Neural progenitor cell (in vitro differentiated cells): ENCODE measurements at regions not wholly inside any gene's neighbourhood (a gene's known extent, or its start where the extent isn't known, plus 50 kb on each side); places are given as distances from the start of the nearest gene placed in this dataset.

Source experiments
- DNase-seq: peaks from one replicate; pipeline ENCODE4 v3.0.0-alpha.2; 2016; ENCODE audit warnings: low spot score
- H2AFZ ChIP-seq: fragments of 200-600 bp; sonication (generic); replicated peaks from 2 replicates; pipeline ENCODE4 v1.6.1; 2016; ENCODE audit warnings: antibody characterized with exemption
- H3F3A ChIP-seq: fragments of 200-600 bp; sonication (generic); 2 replicates; pipeline ENCODE4 v1.6.1; 2016; ENCODE audit warnings: antibody characterized with exemption, low read depth
- H3K27ac ChIP-seq: fragments of 200-600 bp; sonication (generic); 2 replicates; pipeline ENCODE4 v1.5.1; 2016; ENCODE audit warnings: mild to moderate bottlenecking
- H3K27me3 ChIP-seq: fragments of 200-600 bp; sonication (generic); 2 replicates; pipeline ENCODE4 v1.6.1; 2016; ENCODE audit warnings: mild to moderate bottlenecking, moderate library complexity
- H3K36me3 ChIP-seq: fragments of 200-600 bp; sonication (generic); 2 replicates; pipeline ENCODE4 v1.5.1; 2016
- H3K4me1 ChIP-seq: fragments of 200-600 bp; sonication (generic); 2 replicates; pipeline ENCODE4 v1.6.1; 2016; ENCODE audit warnings: mixed run types
- H3K4me2 ChIP-seq: fragments of 200-600 bp; sonication (generic); 2 replicates; pipeline ENCODE4 v1.6.1; 2016
- H3K4me3 ChIP-seq: fragments of 200-600 bp; sonication (generic); 2 replicates; pipeline ENCODE4 v1.5.1; 2016
- H3K79me2 ChIP-seq: fragments of 200-600 bp; sonication (generic); 2 replicates; pipeline ENCODE4 v1.6.1; 2016; ENCODE audit warnings: low read depth
- H3K9ac ChIP-seq: fragments of 200-600 bp; sonication (generic); 2 replicates; pipeline ENCODE4 v1.6.1; 2016
- H3K9me3 ChIP-seq: fragments of 200-600 bp; sonication (generic); 2 replicates; pipeline ENCODE4 v1.5.1; 2016; ENCODE audit warnings: low read depth
- H4K20me1 ChIP-seq: fragments of 200-600 bp; sonication (generic); 2 replicates; pipeline ENCODE4 v1.6.1; 2016; ENCODE audit warnings: low read depth
- H3K27ac Mint-ChIP-seq: 3 replicates; pipeline ENCODE4 v1.8.0; 2021; ENCODE audit warnings: mixed read lengths
- H3K27me3 Mint-ChIP-seq: 2 replicates; pipeline ENCODE4 v1.8.0; 2022; ENCODE audit warnings: low read depth, mild to moderate bottlenecking, inconsistent platforms, moderate library complexity, mixed read lengths; ENCODE audit not compliant: insufficient read depth
- H3K36me3 Mint-ChIP-seq: 3 replicates; pipeline ENCODE4 v1.8.0; 2021; ENCODE audit warnings: mixed read lengths
- H3K4me1 Mint-ChIP-seq: 3 replicates; pipeline ENCODE4 v1.8.0; 2021; ENCODE audit warnings: mixed read lengths
- H3K4me3 Mint-ChIP-seq: 3 replicates; pipeline ENCODE4 v1.8.0; 2021; ENCODE audit warnings: mild to moderate bottlenecking, moderate library complexity, mixed read lengths
- H3K9me3 Mint-ChIP-seq: 3 replicates; pipeline ENCODE4 v1.8.0; 2020; ENCODE audit warnings: mixed read lengths
- EZH2 ChIP-seq: fragments of 200-600 bp; sonication (generic); IDR thresholded peaks from 2 replicates; pipeline ENCODE4 v1.6.1; 2017; ENCODE audit warnings: antibody characterized with exemption, mild to moderate bottlenecking, moderate library complexity
- EZH2phosphoT487 ChIP-seq: fragments of 200-600 bp; sonication (generic); IDR thresholded peaks from 2 replicates; pipeline ENCODE4 v1.6.1; 2017; ENCODE audit warnings: antibody characterized with exemption
- TF ChIP-seq, protein P1 (sequence below): fragments of 200-600 bp; sonication (generic); IDR thresholded peaks from 2 replicates; pipeline ENCODE4 v1.5.1; 2017; ENCODE audit warnings: antibody characterized with exemption, mild to moderate bottlenecking

DNA sequence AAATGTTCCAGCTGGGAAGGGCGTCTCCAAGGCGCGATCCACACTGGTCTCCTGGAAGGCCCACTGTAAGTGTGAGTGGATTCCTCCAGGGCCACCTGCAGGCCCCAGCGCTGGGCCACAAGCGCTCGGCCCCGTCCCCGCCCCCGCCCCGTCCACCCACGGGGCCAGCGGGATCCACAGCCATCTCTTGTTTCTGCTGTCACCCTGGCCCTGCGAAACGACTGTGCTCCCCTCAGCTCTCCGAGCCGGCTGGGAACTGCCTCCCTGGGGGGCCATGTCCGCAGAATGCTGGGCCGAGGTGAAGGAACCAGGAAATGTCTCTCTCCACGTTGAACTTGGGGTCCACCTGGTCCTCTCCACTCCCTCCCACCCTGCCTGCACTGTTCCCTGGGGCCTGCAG, 1955.2 kb downstream of the TP53TG3F start:
- no peak overlapping the region for H3K27ac ChIP-seq

DNA sequence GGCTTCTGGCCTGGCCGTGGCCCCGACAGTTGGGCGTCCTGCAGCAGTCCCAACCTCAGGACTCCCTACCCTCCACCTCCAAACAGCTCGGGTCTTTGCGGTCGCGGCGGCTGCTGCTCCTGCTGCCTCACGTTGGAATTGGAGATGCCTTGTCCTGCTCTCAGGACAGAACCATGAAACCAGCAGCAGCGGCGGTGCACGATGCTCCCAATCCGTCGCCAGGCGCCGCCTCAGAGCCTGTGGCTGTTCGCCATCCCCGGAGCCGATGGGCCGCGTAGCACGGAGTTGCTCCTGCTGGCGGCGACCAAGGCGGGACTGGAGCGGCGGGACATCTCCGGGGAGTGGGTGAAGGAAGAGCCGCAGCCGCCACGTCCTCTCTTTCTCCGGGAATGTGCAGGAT, 1965.9 kb downstream of the TP53TG3F start:
- Histone ChIP-seq H3K4me2 (no peak overlapping the region), H3K9ac (no peak overlapping the region), H3K9me3 (peaks cover 32% of the 10 kb centered on the region), H3F3A (no peaks in the 10 kb centered on the region), H3K4me1 (no peaks in the 10 kb centered on the region), H3K27me3 (no peaks in the 10 kb centered on the region), H3K79me2 (no peaks in the 10 kb centered on the region), H3K36me3 (no peaks in the 10 kb centered on the region), H2AFZ (no peak overlapping the region), H4K20me1 (no peaks in the 10 kb centered on the region), H3K4me3 (no peak overlapping the region), H3K27ac (no peak overlapping the region)
- Mint-ChIP-seq H3K9me3 (peaks cover 23% of the 10 kb centered on the region), H3K4me1 (no peaks in the 10 kb centered on the region), H3K4me3 (no peak overlapping the region), H3K27me3 (peaks cover 3% of the 10 kb centered on the region), H3K27ac (no peak overlapping the region), H3K36me3 (no peaks in the 10 kb centered on the region)
- TF ChIP-seq EZH2phosphoT487: no peak
- no peak for TF ChIP-seq EZH2
- TF ChIP-seq, protein P1, sequence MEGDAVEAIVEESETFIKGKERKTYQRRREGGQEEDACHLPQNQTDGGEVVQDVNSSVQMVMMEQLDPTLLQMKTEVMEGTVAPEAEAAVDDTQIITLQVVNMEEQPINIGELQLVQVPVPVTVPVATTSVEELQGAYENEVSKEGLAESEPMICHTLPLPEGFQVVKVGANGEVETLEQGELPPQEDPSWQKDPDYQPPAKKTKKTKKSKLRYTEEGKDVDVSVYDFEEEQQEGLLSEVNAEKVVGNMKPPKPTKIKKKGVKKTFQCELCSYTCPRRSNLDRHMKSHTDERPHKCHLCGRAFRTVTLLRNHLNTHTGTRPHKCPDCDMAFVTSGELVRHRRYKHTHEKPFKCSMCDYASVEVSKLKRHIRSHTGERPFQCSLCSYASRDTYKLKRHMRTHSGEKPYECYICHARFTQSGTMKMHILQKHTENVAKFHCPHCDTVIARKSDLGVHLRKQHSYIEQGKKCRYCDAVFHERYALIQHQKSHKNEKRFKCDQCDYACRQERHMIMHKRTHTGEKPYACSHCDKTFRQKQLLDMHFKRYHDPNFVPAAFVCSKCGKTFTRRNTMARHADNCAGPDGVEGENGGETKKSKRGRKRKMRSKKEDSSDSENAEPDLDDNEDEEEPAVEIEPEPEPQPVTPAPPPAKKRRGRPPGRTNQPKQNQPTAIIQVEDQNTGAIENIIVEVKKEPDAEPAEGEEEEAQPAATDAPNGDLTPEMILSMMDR: no peak
- DNase-seq: no peak

More for the DNA sequence above, 1955.2 kb downstream of the TP53TG3F start:
- Mint-ChIP-seq H3K4me3 (no peak overlapping the region), H3K27ac (no peak overlapping the region), H3K4me1 (no peaks in the 10 kb centered on the region), H3K27me3 (peaks cover 3% of the 10 kb centered on the region), H3K9me3 (peaks cover 43% of the 10 kb centered on the region), H3K36me3 (no peaks in the 10 kb centered on the region)
- H3F3A ChIP-seq: no peaks in the 10 kb centered on the region
- no peak overlapping the region for H3K9ac ChIP-seq
- H3K27me3 ChIP-seq: no peaks in the 10 kb centered on the region
- H4K20me1 ChIP-seq: no peaks in the 10 kb centered on the region
- peaks cover 43% of the 10 kb centered on the region for H3K9me3 ChIP-seq
- H3K4me2 ChIP-seq: no peak overlapping the region
- H3K79me2 ChIP-seq: no peaks in the 10 kb centered on the region
- no peaks in the 10 kb centered on the region for H3K36me3 ChIP-seq
- H2AFZ ChIP-seq: no peak overlapping the region
- H3K4me1 ChIP-seq: no peaks in the 10 kb centered on the region
- H3K4me3 ChIP-seq: no peak overlapping the region
- TF ChIP-seq EZH2phosphoT487 (no peak), EZH2 (no peak)
- TF ChIP-seq, protein P1: no peak
- DNase-seq: no peak

DNA sequence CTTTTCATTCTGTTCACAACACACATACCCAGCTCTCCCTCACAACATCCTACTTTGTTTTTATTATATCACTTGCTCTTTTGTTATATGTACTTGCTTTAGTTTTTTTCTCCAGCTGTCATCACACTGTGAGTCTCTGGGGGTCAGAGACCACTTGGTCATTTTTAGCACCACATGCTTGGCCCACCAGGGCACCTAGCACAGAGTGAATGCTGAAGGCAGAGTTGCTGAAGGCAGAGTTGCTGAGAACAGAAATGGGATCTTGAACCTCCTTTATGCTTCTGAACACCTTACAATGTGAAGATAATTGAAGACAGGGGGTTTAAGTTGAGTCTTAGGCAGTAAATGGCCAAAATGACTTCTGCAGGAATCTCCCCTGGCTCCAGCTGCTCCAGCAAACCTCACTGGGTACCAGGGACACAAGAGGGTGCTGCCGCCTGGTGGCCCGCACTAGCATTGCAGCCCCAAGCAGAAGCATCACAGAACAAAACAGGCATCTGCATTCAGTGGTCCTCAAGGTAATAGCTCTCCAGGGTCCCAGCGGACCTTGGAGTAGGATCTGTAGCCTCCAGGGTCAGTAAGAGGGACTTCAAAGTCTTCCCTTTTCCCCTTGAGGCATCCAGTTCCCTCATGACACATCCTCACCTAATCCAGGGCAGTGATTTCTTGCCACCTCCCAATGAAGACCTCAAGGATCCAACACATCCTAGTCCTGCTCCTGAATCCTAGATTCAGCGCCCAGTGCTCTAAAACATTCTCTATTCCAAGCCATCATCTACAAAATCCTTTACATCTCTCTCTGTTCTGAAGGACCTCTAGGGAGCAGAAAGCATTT, 1972.6 kb downstream of the TP53TG3F start:
- no peak for TF ChIP-seq EZH2
- TF ChIP-seq, protein P1: peak; percentile 42
- TF ChIP-seq EZH2phosphoT487: no peak
- no peak overlapping the region for H3K4me3 Mint-ChIP-seq
- H3K79me2 ChIP-seq: no peaks in the 10 kb centered on the region
- H3K27me3 ChIP-seq: no peaks in the 10 kb centered on the region
- H3K36me3 Mint-ChIP-seq: no peaks in the 10 kb centered on the region
- peaks cover 37% of the 10 kb centered on the region for H3K9me3 ChIP-seq
- no peak overlapping the region for H3K27ac ChIP-seq
- H3K27me3 Mint-ChIP-seq: peaks cover 5% of the 10 kb centered on the region
- H3K27ac Mint-ChIP-seq: no peak overlapping the region
- no peak for DNase-seq
- no peaks in the 10 kb centered on the region for H3F3A ChIP-seq
- H3K4me3 ChIP-seq: no peak overlapping the region
- no peaks in the 10 kb centered on the region for H3K4me1 ChIP-seq
- H3K4me2 ChIP-seq: no peak overlapping the region
- H3K9ac ChIP-seq: no peak overlapping the region
- peaks cover 26% of the 10 kb centered on the region for H3K9me3 Mint-ChIP-seq
- no peak overlapping the region for H2AFZ ChIP-seq
- no peaks in the 10 kb centered on the region for H3K4me1 Mint-ChIP-seq
- H3K36me3 ChIP-seq: no peaks in the 10 kb centered on the region
- H4K20me1 ChIP-seq: no peaks in the 10 kb centered on the region
